ENCODE measurements at regions not wholly inside any gene's neighbourhood (a gene's known extent, or its start where the extent isn't known, plus 50 kb on each side); places are given as distances from the start of the nearest gene placed in this dataset.
"Not testable (repeated sequence)": the region's sequence is repeated elsewhere in the genome, so short reads cannot be mapped to it uniquely, and the experiment has no call there.

- TF ChIP-seq CTCF (IDR thresholded peaks at IDR 0.05; ENCODE audit: low read depth, low read length); EZH2phosphoT487 (IDR thresholded peaks at IDR 0.05; ENCODE audit: low read depth): not testable (repeated sequence)
Observed at GRCh38 chr7:57203858-57204257, 71.6 kb upstream of the ZNF479 start.

Measured in OCI-LY3 (cell line).